NCI-H2107 treated with DMSO at 0.1 percent for 48 hours (cell line): ENCODE measurements at regions not wholly inside any gene's neighbourhood (a gene's known extent, or its start where the extent isn't known, plus 50 kb on each side); places are given as distances from the start of the nearest gene placed in this dataset.
"Not testable (repeated sequence)": the region's sequence is repeated elsewhere in the genome, so short reads cannot be mapped to it uniquely, and the experiment has no call there.

Experiments used
- DNase-seq: peaks from one replicate; lab custom pipeline; 2025; ENCODE audit not compliant: unreplicated experiment; lab: John Stamatoyannopoulos, UW

GRCh38 chr18:78427081-78427480 lies 552.5 kb upstream of the SALL3 start:
- no peak for DNase-seq

- no peak for DNase-seq
These were observed 550.2 kb upstream of the SALL3 start for GRCh38 chr18:78429127-78430108.

- DNase-seq: peak; percentile 62
These were observed 549.4 kb upstream of the SALL3 start for GRCh38 chr18:78430131-78430758.

GRCh38 chr18:78431606-78432005 lies 548.0 kb upstream of the SALL3 start:
- no peak for DNase-seq

- DNase-seq: no peak
These were observed 546.1 kb upstream of the SALL3 start for GRCh38 chr18:78433562-78433961.

GRCh38 chr18:78436110-78436509 lies 543.5 kb upstream of the SALL3 start:
- no peak for DNase-seq

GRCh38 chr18:78438235-78438634 lies 541.4 kb upstream of the SALL3 start:
- DNase-seq: not testable (repeated sequence)

- DNase-seq: no peak
These were observed 533.7 kb upstream of the SALL3 start for GRCh38 chr18:78445880-78446279.

- no peak for DNase-seq
These were observed 532.4 kb upstream of the SALL3 start for GRCh38 chr18:78447211-78447610.

GRCh38 chr18:78448106-78448505 lies 531.5 kb upstream of the SALL3 start:
- DNase-seq: no peak

GRCh38 chr18:78448591-78448990 lies 531.0 kb upstream of the SALL3 start:
- DNase-seq: no peak

- DNase-seq: no peak
These were observed 525.4 kb upstream of the SALL3 start for GRCh38 chr18:78454221-78454620.

- DNase-seq: no peak
These were observed 524.2 kb upstream of the SALL3 start for GRCh38 chr18:78455386-78455785.

GRCh38 chr18:78457011-78457410 lies 522.6 kb upstream of the SALL3 start:
- no peak for DNase-seq

GRCh38 chr18:78457731-78458130 lies 521.9 kb upstream of the SALL3 start:
- no peak for DNase-seq

GRCh38 chr18:78458356-78458755 lies 521.3 kb upstream of the SALL3 start:
- no peak for DNase-seq

- DNase-seq: no peak
These were observed 520.0 kb upstream of the SALL3 start for GRCh38 chr18:78459668-78460067.

- DNase-seq: no peak
These were observed 519.1 kb upstream of the SALL3 start for GRCh38 chr18:78460558-78460957.

- DNase-seq: no peak
These were observed 506.1 kb upstream of the SALL3 start for GRCh38 chr18:78473563-78473962.

- no peak for DNase-seq
These were observed 501.8 kb upstream of the SALL3 start for GRCh38 chr18:78477840-78478239.

- no peak for DNase-seq
These were observed 500.2 kb upstream of the SALL3 start for GRCh38 chr18:78479443-78479842.
